Activated naive CD8-positive, alpha-beta T cell treated with anti-CD3 and anti-CD28 coated beads, Interleukin-2, amount 50 U/mL, for 16 hours (primary cell): ENCODE measurements at regions not wholly inside any gene's neighbourhood (a gene's known extent, or its start where the extent isn't known, plus 50 kb on each side); places are given as distances from the start of the nearest gene placed in this dataset.
"Not testable (repeated sequence)": the region's sequence is repeated elsewhere in the genome, so short reads cannot be mapped to it uniquely, and the experiment has no call there.

Source experiments
- DNase-seq: peaks from one replicate; pipeline ENCODE4 v3.0.0-alpha.2; 2020; ENCODE audit warnings: low read depth, low spot score

GRCh38 chr10:78451592-78451991, 417.9 kb downstream of the RPS24 start:
- no peak for DNase-seq

GRCh38 chr10:78454123-78454645, 420.5 kb downstream of the RPS24 start:
- DNase-seq, result no peak

GRCh38 chr10:78455236-78455635, 421.6 kb downstream of the RPS24 start:
- DNase-seq, result no peak

GRCh38 chr10:78455811-78456210, 422.1 kb downstream of the RPS24 start:
- no peak for DNase-seq

GRCh38 chr10:78456649-78457400, 423.2 kb downstream of the RPS24 start:
- no peak for DNase-seq

GRCh38 chr10:78457804-78458482, 424.3 kb downstream of the RPS24 start:
- no peak for DNase-seq

GRCh38 chr10:78458983-78459638, 425.4 kb downstream of the RPS24 start:
- no peak for DNase-seq

- DNase-seq, result no peak
These were observed 426.0 kb downstream of the RPS24 start for GRCh38 chr10:78459639-78460037.

GRCh38 chr10:78460204-78460603, 426.5 kb downstream of the RPS24 start:
- DNase-seq, result no peak

- DNase-seq, result no peak
These were observed 427.7 kb downstream of the RPS24 start for GRCh38 chr10:78461333-78461732.

- no peak for DNase-seq
These were observed 428.5 kb downstream of the RPS24 start for GRCh38 chr10:78462176-78462575.

GRCh38 chr10:78462726-78463228, 429.1 kb downstream of the RPS24 start:
- DNase-seq, result no peak

- no peak for DNase-seq
These were observed 430.6 kb downstream of the RPS24 start for GRCh38 chr10:78464118-78464855.

- DNase-seq, result no peak
These were observed 431.2 kb downstream of the RPS24 start for GRCh38 chr10:78464856-78465267.

- no peak for DNase-seq
These were observed 431.8 kb downstream of the RPS24 start for GRCh38 chr10:78465431-78465830.

GRCh38 chr10:78467496-78468106, 433.9 kb downstream of the RPS24 start:
- DNase-seq, result no peak

GRCh38 chr10:78468731-78469130, 435.1 kb downstream of the RPS24 start:
- not testable (repeated sequence) for DNase-seq

GRCh38 chr10:78470267-78471103, 436.8 kb downstream of the RPS24 start:
- DNase-seq, result no peak

- no peak for DNase-seq
These were observed 437.7 kb downstream of the RPS24 start for GRCh38 chr10:78471326-78471722.
